ENCODE measurements at regions not wholly inside any gene's neighbourhood (a gene's known extent, or its start where the extent isn't known, plus 50 kb on each side); places are given as distances from the start of the nearest gene placed in this dataset.

DNA sequence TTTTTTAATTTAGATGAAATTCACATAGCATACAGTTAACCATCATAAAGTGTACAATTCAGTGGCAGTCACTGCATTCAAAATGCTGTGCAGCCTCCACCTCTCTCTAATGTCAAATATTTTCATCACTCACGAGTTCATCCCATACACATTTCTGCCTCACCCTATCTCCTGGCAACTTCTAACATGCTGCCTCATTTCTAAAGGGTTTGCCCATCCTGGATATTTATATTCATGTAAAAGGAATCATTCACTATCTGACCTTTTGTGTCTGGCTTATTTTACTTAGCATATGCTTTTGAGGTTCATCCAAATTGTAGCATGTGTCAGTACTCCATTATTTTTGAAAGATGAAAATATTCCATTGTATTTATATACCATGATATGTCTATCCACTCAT is 286.9 kb upstream of the VSTM2A start (continued):
- TF ChIP-seq E2F8 (IDR thresholded peaks at IDR 0.05; ENCODE audit: low read depth, partially characterized antibody) = no peak

GRCh38 chr7:54259185-54259584 is 283.0 kb upstream of the VSTM2A start:
- no peaks in the 10 kb centered on the region for H3K79me2 ChIP-seq (ENCODE audit: control insufficient read depth, insufficient read depth, low read length)
- no peaks in the 10 kb centered on the region for H4K20me1 ChIP-seq (replicated peaks; ENCODE audit: control insufficient read depth, insufficient read depth, low read length)
- POLR2A ChIA-PET = no interaction called here
- in situ Hi-C loops (cut with MboI) = no loop called here
- FAIRE-seq (no peak), ATAC-seq (no peak), DNase-seq (ENCODE audit: extremely low read depth in 1 of 4, low spot score in 3 of 4) (no peak)
- H3K9me3 ChIP-seq (replicated peaks; ENCODE audit: control insufficient read depth, insufficient read depth, low read depth, low read length) = no peaks in the 10 kb centered on the region; the same call in 1 of the 2 replicates
- no peak overlapping the region for H2AFZ ChIP-seq (ENCODE audit: low read depth, low read length)
- no peaks in the 10 kb centered on the region for H3K9me1 ChIP-seq (ENCODE audit: control insufficient read depth, insufficient read depth, low read length)
- no peaks in the 10 kb centered on the region for H3K27me3 ChIP-seq (ENCODE audit: control insufficient read depth in 2 of 2, insufficient read depth in 2 of 2, low read length in 2 of 2)
- no peak overlapping the region for H3K4me2 ChIP-seq (ENCODE audit: insufficient read depth, low read length)
- WGBS (ENCODE audit: insufficient coverage, low coverage, missing lambda C conversion rate) = under 1% methylated on average over 9 of the region's 9 CpGs
- intact Hi-C loops (cut with micrococcal nuclease) = no loop called here
- no peaks in the 10 kb centered on the region for H3K4me1 ChIP-seq (replicated peaks in 1 of 2; ENCODE audit: control insufficient read depth in 2 of 2, insufficient read depth in 2 of 2, low read length in 2 of 2)
- no peak overlapping the region for H3K9ac ChIP-seq (ENCODE audit: insufficient read depth in 1 of 2, low read depth in 2 of 2, low read length in 2 of 2)
- H3K4me3 ChIP-seq = no peak overlapping the region
- no peak overlapping the region for H3K27ac ChIP-seq (ENCODE audit: extremely low read depth, low read depth, low read length)
- H3K36me3 ChIP-seq (ENCODE audit: control insufficient read depth, insufficient read depth, low read length) = no peaks in the 10 kb centered on the region
- no TSS peak for BruUV-seq (replicated peaks)
- CTCF ChIA-PET (ENCODE audit: low intra/inter-chr PET ratio) = no interaction called here
- TF ChIP-seq RBM17 (IDR thresholded peaks at IDR 0.05; ENCODE audit: borderline replicate concordance, low read depth, low read length) (no peak), RBFOX2 (IDR thresholded peaks at IDR 0.05; ENCODE audit: low read depth, low read length) (no peak), U2AF1 (optimal IDR thresholded peaks at IDR 0.05; ENCODE audit: low read depth, low read length) (no peak), ILK (tag; IDR thresholded peaks at IDR 0.05; ENCODE audit: borderline replicate concordance, low read depth) (no peak), ETV6 (IDR thresholded peaks at IDR 0.05; ENCODE audit: borderline replicate concordance in 1 of 2, low read depth in 2 of 2, low read length in 1 of 2) (no peak), ETV6 (CRISPR knock-in tag; IDR thresholded peaks at IDR 0.05; ENCODE audit: borderline replicate concordance) (no peak), SMARCA4 (IDR thresholded peaks at IDR 0.05) (no peak), HMBOX1 (IDR thresholded peaks at IDR 0.05) (no peak), ESRRB (CRISPR knock-in tag; IDR thresholded peaks at IDR 0.05; ENCODE audit: borderline replicate concordance) (no peak)
- TF ChIP-seq, protein P1, sequence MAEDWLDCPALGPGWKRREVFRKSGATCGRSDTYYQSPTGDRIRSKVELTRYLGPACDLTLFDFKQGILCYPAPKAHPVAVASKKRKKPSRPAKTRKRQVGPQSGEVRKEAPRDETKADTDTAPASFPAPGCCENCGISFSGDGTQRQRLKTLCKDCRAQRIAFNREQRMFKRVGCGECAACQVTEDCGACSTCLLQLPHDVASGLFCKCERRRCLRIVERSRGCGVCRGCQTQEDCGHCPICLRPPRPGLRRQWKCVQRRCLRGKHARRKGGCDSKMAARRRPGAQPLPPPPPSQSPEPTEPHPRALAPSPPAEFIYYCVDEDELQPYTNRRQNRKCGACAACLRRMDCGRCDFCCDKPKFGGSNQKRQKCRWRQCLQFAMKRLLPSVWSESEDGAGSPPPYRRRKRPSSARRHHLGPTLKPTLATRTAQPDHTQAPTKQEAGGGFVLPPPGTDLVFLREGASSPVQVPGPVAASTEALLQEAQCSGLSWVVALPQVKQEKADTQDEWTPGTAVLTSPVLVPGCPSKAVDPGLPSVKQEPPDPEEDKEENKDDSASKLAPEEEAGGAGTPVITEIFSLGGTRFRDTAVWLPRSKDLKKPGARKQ (CRISPR knock-in tag; IDR thresholded peaks at IDR 0.05) = no peak
- TF ChIP-seq, protein P2, sequence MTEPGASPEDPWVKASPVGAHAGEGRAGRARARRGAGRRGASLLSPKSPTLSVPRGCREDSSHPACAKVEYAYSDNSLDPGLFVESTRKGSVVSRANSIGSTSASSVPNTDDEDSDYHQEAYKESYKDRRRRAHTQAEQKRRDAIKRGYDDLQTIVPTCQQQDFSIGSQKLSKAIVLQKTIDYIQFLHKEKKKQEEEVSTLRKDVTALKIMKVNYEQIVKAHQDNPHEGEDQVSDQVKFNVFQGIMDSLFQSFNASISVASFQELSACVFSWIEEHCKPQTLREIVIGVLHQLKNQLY (CRISPR knock-in tag; conservative IDR thresholded peaks at IDR 0.05) = no peak
- TF ChIP-seq, protein P3, sequence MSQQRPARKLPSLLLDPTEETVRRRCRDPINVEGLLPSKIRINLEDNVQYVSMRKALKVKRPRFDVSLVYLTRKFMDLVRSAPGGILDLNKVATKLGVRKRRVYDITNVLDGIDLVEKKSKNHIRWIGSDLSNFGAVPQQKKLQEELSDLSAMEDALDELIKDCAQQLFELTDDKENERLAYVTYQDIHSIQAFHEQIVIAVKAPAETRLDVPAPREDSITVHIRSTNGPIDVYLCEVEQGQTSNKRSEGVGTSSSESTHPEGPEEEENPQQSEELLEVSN (IDR thresholded peaks at IDR 0.05; ENCODE audit: borderline replicate concordance in 1 of 2, extremely low read depth in 1 of 2, insufficient read depth in 1 of 2, insufficient read length in 1 of 2, low read depth in 1 of 2, low read length in 1 of 2, poor library complexity in 1 of 2, severe bottlenecking in 1 of 2) = no peak
